Endometrial microvascular endothelial cells (primary cell): ENCODE measurements at regions not wholly inside any gene's neighbourhood (a gene's known extent, or its start where the extent isn't known, plus 50 kb on each side); places are given as distances from the start of the nearest gene placed in this dataset.

ENCODE experiments used
- in situ Hi-C: cut with HindIII; loops from 2 replicates; pipeline ENCODE4 v1.10.0; 2017; ENCODE audit warnings: low sequenced_read_pairs, low pct_unique_long_range_greater_than_20kb; ENCODE audit errors: inconsistent ontology term

DNA sequence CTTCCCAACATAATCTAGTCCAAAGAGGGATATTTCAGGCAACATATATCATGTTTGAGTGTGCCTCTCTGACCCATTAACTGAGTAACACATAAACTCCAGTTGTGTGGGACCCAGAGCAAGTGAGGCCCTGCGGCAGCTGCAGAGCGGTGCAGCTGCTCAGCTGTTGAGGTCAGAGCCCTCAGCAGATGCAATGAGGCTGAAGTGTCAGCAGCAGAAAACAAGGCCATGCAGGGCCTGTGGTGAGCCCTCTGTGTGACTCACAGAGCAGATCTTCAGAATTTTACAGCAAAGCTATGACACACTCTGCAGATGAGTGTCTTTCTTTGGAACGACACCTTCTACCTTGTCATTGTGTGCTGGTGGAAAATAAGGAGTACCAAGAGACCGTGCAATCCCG is 168.5 kb downstream of the CBLN2 start:
- in situ Hi-C loops, result no loop called here

DNA sequence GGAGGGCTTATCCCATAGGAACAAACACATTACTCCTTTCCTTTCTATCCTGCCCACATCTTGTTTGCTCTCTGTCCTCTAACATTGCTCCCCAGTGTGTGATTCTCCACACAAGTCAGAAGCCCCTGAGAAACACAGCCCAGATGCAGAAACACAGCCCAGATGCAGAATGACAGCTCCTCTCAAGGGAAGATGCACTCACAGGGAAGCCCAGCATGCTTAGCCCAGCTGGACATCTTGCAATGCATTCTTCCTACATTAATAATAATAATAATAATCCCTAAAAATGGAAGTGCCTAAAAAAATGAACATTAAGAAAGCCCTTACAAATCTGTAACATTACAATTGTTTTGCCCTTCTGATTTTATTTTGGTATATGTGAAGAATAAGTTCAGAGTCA is 172.1 kb downstream of the CBLN2 start:
- in situ Hi-C loops, result no loop called here

DNA sequence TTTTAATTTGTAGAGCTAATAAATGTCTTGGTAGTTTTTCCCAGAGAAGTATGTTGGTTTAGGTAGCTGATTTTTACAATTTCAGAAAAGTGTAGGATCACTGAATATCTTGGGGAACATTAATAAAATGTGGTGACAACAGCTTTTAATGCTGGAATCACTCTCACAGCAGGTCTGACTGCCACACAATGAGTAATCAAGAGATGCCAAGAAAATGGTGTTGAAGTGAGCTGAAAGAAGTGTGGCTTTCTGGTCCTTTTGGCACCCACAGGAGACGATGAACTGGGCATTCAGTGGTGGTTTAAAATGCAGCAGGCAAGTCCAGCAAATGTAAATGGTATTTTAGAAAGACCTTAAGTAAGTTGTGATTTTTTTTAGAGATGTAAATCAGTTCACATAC is 175.8 kb downstream of the CBLN2 start:
- in situ Hi-C loops, result no loop called here

DNA sequence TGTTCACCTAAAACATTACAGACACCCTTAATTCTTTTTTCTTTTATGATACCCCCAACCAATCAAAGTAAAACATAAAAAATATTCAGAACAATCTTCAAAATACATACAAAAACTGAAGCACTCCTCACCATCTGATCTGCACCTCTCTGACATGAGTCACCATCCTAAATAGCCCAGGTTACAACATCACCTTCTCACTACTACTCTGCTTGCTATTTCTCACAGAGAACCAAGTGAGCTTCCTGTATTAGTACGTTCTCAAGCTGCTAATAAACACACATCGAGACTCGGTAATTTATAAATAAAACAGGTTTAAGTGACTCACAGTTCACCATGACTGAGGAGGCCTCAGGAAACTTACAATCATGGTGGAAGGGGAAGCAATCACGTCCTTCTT is 183.5 kb downstream of the CBLN2 start:
- in situ Hi-C loops, result no loop called here

DNA sequence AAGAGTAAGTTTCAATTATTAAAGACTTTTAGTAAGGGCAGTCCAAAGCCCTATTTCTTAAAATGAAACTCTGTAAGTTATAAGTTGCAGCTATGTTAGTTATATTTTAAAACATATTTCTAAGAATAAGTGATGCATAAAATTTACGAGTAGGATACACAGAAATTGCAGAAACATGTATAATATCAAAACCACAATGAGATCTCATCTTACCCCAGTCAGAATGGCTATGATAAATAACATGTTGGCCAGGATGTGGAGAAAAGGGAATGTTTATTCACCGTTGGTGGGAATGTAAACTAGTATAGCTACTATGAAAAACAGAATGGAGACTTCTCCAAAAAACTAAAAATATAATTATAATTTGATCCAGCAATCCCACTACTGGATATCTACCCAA is 201.2 kb downstream of the CBLN2 start:
- in situ Hi-C loops, result no loop called here

DNA sequence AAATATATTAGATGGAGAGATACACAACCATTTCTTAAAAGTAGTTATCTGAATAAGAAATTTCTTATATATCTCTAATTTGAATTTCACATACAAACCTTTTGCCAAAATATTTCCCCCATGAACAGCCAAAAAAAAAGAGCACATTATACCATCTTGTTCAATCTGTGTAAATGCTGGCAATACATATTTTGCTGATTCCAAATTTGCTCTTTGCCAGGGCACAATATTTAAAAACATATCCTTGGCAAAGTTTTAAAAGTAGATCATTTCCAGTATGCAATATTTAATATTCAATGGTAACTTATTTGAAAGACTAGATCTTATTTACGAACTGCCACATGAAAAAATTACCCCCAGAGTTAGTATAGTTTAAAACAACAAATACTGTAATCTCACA is 204.2 kb downstream of the CBLN2 start:
- in situ Hi-C loops, result no loop called here

DNA sequence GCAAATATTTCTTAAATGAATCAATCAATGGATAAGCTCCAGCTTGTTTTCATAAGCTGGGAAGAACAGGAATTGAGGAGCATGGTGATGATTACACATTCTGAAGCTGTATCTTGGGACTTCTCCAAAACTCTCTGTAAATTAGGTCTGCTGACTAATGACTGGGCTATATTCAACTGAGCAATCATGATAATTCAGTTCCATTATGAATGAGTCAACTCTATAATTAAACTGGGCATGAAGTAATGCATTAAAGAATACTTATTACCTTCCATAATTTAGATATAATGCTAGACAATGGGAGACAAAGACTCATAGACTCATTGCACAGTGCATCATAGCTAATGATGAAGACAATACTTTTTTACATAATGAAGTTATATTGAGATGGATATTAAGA is 207.4 kb downstream of the CBLN2 start:
- in situ Hi-C loops, result no loop called here

DNA sequence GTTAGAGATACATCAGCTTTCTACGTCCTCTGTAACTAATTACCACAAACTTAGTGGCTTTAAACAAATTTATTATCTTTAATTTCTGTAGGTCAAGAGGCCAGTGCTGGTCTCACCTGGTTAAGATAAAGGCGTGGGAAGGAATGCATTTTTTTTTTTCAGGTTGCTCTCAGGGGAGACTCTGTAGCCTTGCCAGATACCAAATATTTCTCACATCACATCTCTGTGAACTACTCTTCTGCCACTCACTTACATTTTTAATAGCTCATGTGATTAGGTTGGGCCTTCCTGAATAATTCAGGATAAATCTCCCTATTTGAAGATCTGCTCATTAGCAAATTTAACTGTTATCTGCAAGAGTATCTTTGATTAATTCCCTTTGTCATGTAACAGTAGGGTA is 214.6 kb downstream of the CBLN2 start:
- in situ Hi-C loops, result no loop called here

DNA sequence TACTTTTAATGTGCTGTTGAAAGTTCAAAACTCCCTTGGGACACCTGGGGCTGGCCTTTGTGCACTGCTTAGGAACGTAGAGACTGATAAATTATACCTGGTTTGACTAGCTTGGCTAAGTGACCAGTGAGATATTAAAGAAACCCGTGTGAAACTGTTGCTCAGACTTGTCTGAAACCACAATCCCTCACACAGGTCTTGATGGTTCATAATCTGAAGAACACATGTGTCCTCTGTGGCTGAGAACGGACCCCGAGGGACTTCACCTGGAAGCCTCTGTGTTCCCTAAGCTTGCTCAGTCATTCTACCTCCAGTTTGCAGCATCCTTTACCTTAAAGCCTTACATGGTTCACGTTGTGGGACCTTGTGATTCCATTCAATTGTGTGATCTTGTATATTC is 218.8 kb downstream of the CBLN2 start:
- in situ Hi-C loops, result no loop called here

DNA sequence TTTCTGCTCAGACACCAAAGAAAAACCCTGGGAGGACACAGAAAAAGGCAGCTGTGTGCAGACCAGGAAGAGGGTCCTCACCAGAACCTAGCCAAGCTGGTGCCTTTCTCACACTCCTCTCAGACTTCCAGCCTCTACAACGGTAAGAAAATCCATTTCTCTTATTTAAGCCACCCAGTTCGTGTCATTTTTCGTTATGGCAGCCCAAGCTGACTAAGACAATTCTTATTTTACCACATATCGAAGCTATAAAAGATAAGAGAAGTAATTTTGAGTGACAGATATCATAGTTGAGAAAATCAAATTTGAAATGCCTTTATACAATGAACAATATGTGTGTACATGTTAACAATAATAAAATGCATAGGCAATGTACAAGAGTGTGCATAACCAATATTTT is 219.5 kb downstream of the CBLN2 start:
- in situ Hi-C loops, result no loop called here

DNA sequence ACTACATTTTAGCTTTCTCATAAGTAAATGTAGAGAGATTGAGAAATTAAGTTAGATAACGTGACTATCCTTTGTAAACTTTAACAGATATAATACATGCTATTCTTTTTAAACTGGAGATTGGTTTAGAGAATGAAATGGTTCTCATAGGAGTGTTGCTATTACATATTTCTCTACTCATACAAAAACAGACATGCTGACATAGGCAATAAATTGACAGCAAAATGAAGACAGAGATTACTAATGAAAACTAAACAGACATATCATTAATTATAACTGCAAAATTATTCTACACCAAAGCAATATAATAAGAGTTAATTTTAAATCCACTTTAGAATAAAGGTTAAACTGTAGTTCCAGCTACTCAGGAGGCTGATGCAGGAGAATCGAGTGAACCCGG is 227.6 kb downstream of the CBLN2 start:
- in situ Hi-C loops, result no loop called here

DNA sequence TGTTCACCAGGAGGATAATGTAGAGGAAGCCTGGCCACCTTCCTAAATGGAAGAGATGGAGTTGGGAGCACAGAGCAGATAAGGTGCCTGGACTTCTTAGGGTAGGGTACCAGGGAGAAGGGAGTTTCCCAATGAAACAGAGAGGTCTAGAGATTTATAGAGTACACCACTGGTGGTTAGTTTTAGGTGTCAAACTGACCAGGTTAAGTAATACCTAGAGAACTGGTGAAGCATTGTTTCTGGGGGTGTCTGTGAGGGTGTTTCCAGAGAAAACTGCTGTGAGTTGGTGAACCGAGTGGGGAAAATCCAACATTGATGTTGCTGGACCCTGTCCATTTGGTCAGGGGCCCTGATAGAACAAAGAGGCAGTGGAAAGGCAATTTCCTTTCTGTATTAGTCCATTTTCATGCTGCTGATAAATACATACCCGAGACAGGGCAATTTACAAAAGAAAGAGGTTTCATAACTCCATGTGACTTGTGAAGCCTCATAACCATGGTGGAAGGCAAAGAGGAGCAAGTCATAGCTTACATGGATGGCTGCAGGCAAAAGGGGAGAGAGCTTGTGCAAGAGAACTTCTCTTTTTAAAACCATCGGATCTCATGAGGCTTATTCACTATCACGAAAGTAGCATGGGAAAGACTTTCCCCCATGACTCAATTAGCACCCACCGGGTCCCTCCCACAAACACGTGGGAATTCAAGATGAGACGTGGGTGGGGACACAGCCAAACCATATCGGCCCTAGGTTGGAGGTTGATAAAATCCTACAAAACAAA is 260.8 kb downstream of the CBLN2 start:
- in situ Hi-C loops, result no loop called here

DNA sequence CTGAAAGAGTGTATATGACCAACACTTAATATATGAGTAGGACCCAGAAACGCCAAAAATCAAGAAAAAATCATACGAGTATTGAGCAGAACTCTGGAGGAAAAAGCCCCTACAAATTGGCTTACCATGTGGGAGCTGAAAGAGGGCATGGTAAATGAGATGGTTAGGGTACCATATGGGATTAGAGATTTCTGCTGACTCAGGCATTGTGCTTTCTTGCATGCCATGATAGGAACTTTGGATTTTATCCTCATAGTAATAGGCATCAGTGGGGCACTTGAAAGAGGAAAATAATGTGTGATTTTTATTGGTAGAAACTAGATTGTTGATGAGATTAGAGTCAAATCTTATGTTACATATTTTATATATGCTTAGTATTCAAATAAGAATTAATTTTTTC is 271.1 kb downstream of the CBLN2 start:
- in situ Hi-C loops, result no loop called here

DNA sequence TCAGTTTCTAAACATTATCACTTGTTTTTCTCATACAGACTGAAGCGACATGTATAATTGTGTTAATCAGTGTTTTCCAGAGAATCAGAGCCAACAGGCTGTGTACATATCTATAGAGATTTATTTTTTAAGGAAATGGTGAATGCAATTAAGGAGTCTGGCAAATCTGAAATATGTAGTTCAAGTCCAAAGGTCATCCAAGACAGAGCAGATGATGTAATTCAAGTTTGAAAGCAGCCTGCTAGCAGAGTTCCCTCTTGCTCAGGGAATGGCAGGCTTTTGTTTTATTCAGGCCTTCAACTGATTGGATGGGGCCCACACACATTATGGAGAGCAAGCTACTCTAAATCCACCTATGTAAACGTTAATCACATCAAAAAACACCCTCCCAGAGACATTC is 282.6 kb downstream of the CBLN2 start:
- in situ Hi-C loops, result no loop called here

DNA sequence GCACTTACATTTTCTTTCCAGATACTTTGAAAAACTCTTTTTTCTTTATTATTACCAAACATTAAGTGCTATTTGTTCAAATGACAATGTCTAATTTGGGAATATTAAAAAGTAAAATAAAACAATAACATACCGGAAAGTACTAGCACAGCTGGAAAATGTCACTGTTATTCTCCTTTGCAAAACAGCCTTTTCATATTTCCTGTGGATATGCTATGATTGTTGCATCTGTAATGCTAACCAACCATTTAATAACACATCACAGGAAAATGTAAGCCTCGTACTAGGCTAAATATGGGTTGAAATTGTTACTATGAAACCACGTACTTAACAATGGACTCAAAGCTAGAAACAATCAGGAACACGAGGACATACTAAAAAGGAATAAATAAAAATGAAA is 298.1 kb downstream of the CBLN2 start:
- in situ Hi-C loops, result no loop called here

DNA sequence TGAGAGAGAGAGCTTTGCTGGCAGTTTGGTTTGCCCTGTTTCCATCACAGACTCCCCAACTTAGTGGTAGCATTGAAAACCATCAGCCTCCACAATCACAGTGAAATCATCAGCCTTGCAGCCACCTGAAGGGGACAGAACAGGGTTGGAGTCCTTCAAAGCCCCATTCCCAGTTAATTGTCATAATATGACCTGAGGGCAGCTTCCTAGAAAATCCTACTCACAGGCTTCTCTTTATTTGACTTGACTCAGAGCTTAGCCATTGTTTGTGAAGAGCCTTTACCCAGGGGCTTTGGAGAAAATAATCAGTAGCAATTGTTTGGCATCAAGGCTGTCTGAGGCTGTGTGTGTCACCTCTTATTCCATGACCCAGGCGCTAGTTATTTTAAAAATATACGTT is 308.7 kb downstream of the CBLN2 start:
- in situ Hi-C loops, result no loop called here

DNA sequence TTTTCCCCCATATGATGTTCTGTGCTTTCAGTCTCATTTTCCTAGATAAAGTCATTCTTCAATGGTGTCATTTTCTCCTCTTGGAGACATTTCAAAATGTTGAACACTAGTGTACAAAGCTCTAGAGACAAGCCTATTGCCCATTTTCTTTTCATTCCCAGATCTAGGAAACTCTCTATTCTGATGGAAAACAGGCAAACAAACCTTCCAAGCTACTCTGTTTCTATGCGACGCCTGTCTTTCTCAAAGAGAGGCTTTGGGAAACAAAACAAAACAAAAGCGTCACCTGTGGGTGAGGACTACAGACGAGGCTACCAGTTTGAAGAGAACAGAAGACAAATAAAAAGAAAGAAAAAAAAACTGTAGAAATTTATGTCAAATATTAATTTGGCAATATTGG is 311.0 kb downstream of the CBLN2 start:
- in situ Hi-C loops, result no loop called here

DNA sequence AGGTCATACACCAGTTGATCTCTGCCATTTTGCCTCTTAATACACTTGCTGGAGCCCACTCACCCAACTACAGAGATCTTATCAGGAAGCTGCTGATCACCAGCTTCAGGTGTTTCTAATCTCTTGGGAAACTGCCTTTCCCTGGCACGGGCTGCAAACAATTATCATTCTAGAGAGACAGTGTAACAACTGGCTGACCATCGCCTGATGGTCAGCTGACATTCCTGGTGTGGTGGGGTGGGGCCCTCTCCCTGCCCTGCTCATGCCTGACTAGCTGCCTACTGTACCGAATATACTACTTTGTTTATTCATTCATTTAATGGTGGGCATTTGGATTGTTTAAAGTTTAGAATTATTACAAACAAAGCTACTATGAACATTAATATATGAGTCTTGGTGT is 311.5 kb downstream of the CBLN2 start:
- in situ Hi-C loops, result no loop called here

DNA sequence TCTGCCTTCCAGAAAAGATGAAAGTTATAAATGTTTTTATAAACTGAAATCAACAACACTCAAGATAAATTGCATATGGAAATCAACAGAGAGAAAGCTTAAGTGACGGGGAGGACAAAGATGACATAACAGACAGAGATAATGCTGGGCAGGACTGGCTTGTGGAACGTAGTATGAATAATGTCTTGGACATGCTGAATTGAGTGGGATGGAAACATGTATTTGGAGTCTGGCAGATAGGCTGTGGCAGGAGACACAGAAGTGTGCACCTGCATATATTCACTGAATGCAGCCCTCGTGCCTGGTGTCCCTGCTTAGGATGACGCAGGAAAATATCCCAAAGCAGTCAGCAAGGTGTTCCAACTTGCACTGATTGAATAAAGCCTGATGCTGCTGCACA is 318.2 kb downstream of the CBLN2 start:
- in situ Hi-C loops, result no loop called here

DNA sequence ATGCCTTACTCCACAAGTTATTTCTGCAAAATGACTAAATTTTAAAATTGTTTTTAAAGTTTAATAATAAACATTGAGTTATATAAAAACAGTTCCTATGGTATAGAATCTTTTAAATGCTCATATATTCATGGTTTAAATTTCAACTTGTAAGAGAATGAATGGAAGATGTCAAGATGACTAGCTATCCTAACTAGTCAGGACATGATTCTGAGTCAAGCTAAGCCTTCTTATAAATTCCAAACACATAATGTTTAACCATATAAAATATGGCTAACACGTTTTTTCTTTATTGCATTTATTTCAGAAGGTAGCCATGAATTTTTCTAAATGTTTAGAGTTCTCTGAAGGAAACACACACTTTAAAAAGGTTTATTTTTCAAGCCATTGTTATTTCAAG is 320.4 kb downstream of the CBLN2 start:
- in situ Hi-C loops, result no loop called here

DNA sequence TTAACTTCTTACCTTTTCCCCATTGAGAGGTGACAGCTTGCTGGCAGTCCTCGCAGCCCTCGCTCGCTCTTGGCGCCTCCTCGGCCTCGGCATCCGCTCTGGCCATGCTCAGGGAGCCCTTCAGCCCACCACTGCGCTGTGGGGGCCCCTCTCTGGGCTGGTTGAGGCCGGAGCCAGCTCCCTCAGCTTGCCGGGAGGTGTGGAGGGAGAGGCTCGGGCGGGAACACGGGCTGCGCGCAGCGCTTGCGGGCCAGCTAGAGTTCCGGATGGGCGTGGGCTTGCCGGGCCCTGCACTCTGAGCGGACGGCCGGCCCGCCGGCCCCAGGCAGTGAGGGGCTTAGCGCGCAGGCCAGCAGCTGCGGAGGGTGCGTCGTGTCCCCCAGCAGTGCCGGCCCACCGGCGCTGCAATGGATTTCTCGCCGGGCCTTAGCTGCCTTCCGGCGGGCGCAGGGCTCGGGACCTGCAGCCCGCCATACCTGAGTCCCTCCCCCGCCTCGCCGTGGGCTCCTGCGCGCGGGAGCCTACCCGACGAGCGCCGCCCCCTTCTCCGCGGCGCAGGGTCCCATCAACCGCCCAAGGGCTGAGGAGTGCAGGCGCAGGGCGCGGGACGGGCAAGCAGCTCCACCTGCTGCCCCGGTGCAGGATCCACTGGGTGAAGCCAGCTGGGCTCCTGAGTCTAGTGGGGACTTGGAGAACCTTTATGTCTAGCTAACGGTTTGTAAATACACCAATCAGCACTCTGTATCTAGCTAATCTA is 335.0 kb downstream of the CBLN2 start:
- in situ Hi-C loops, result no loop called here
